Heart left ventricle (tissue), 16 donors: ENCODE measurements at regions not wholly inside any gene's neighbourhood (a gene's known extent, or its start where the extent isn't known, plus 50 kb on each side); places are given as distances from the start of the nearest gene placed in this dataset.

Experiments used
- ATAC-seq, 4 donors: fragments of 200-7000 bp; cut with Tn5 transposase; one replicate each; pipeline ENCODE4 v1.9.1; 2020 to 2022; ENCODE audit warnings: moderate library complexity in 4 of 4, mild to moderate bottlenecking in 3 of 4, moderate number of reproducible peaks in 1 of 4
- DNase-seq, 5 donors: peaks; one replicate each; pipeline ENCODE4 v3.0.0-alpha.2; 2020
- H3K27ac ChIP-seq, 12 donors: fragments of 200-600 bp; sonication (generic) in 4 of 12; one replicate each; pipeline versions ENCODE4 v1.5.0 to v1.8.0; 2016 to 2022; ENCODE audit warnings: mild to moderate bottlenecking in 2 of 12
- H3K27me3 ChIP-seq, 9 donors: fragments of 200-600 bp; sonication (generic) in 2 of 9; one replicate each; pipeline versions ENCODE4 v1.5.1 to v1.8.0; 2016 to 2022; ENCODE audit warnings: mild to moderate bottlenecking in 3 of 9
- H3K36me3 ChIP-seq, 9 donors: fragments of 200-600 bp; sonication (generic) in 2 of 9; one replicate each; pipeline versions ENCODE4 v1.5.0 to v1.8.0; 2018 to 2022; ENCODE audit warnings: mild to moderate bottlenecking in 2 of 9
- H3K4me1 ChIP-seq, 12 donors: fragments of 200-600 bp; sonication (generic) in 4 of 12; one replicate each; pipeline versions ENCODE4 v1.5.0 to v1.8.0; 2016 to 2022; ENCODE audit warnings: mild to moderate bottlenecking in 3 of 12
- H3K4me3 ChIP-seq, 12 donors: fragments of 200-600 bp; sonication (generic) in 4 of 12; one replicate each; pipeline versions ENCODE4 v1.5.0 to v1.8.0; 2017 to 2022; ENCODE audit warnings: mild to moderate bottlenecking in 9 of 12, moderate library complexity in 4 of 12
- H3K9me3 ChIP-seq, 12 donors: fragments of 200-600 bp; sonication (generic) in 4 of 12; one replicate each; pipeline versions ENCODE4 v1.5.0 to v1.8.0; 2016 to 2022; ENCODE audit warnings: mild to moderate bottlenecking in 1 of 12
- CTCF ChIP-seq, 12 donors: fragments of 200-600 bp; sonication (generic) in 4 of 12; IDR thresholded peaks; one replicate each; pipeline versions ENCODE4 v1.5.0 to v1.8.0; 2018 to 2022; ENCODE audit warnings: antibody characterized with exemption in 12 of 12, mild to moderate bottlenecking in 5 of 12
- POLR2A ChIP-seq, 2 donors: fragments of 450-650 bp; IDR thresholded peaks; one replicate each; pipeline ENCODE4 v1.6.1; 2017; ENCODE audit warnings: antibody characterized with exemption in 2 of 2, mild to moderate bottlenecking in 2 of 2, moderate library complexity in 2 of 2
- WGBS, 4 donors: extraction: QIAGEN DNeasy Blood & Tissue Kit in 2 of 4; methylation state at CpG; one replicate each; pipeline versions ENCODE4 v1.1.5 to v1.1.7; 2013 to 2018; 5-methylcytosine and 5-hydroxymethylcytosine counted together
- intact Hi-C, 10 donors: fragments of 100-400 bp; cut with DNase I; formaldehyde crosslinking; loops; one replicate each; pipeline versions ENCODE4 v1.11.1 to v1.14.2; 2022
- donor health status: ischemic (EF 13 %, LVEDD 7.1; RV severe dilation, severe dysfunction).
- donor health status: healthy with polysubstance abuse.
- donor health status: DM: no; HTN: yes; CAD: no.
- donor health status: DM: no; HTN: no; CAD: no.
- donor health status: ischemic (EF 25% LVEDD 6.9; RV normal size, moderate dysfunction).
- donor health status: ischemic (EF 25% LVEDD 5.7; RV mildly dilated, moderate dysfunction).
- donor health status: healthy.
- donor health status: DM: yes; HTN: yes; CAD: no.
- donor health status: ischemic (EF 35%, LVEDD 5.7; RV mildly dilated, moderate dysfunction).
- donor health status: nonischemic (EF 11% LVEDD 7.7; RV severe dilation, severe dysfunction).
- donor health status: DM: yes; HTN: yes; CAD: no.
- donor health status: PGD.
- donor health status: ischemic (EF 29% LVEDD 5.4; RV normal size, mild dysfunction).
- donor health status: nonischemic (EF 23%, LVEDD 6.1; RV moderate dilation, normal function).

GRCh38 chr13:94938124-94938523 is 225.8 kb upstream of the SOX21 start:
- TF ChIP-seq CTCF (IDR thresholded peaks at IDR 0.05) (no peak), POLR2A (IDR thresholded peaks at IDR 0.05) (no peak)
- Histone ChIP-seq H3K27me3 (no peaks in the 10 kb centered on the region), H3K27ac (no peak overlapping the region), H3K4me1 (no peaks in the 10 kb centered on the region), H3K4me3 (no peak overlapping the region), H3K9me3 (peaks cover 0 to 18% (median 0%) of the 10 kb centered on the region in 12 donors), H3K36me3 (no peaks in the 10 kb centered on the region)
- WGBS, 4 donors, result 82 to 85% (median 83%) methylated on average over 4 of the region's 4 CpGs
- no peak for DNase-seq
- intact Hi-C loops, result no loop called here
- ATAC-seq, result no peak

GRCh38 chr13:94936633-94937032 is 224.3 kb upstream of the SOX21 start:
- H3K4me1 ChIP-seq, result no peaks in the 10 kb centered on the region
- H3K36me3 ChIP-seq, result no peaks in the 10 kb centered on the region
- peaks cover 0 to 8% (median 0%) of the 10 kb centered on the region in 12 donors for H3K9me3 ChIP-seq
- TF ChIP-seq POLR2A (IDR thresholded peaks at IDR 0.05), result no peak
- no peak for TF ChIP-seq CTCF (IDR thresholded peaks at IDR 0.05)
- ATAC-seq (no peak), DNase-seq (no peak)
- no peak overlapping the region for H3K27ac ChIP-seq
- H3K4me3 ChIP-seq, result no peak overlapping the region
- no peaks in the 10 kb centered on the region for H3K27me3 ChIP-seq
- intact Hi-C loops, result no loop called here

- no peaks in the 10 kb centered on the region for H3K36me3 ChIP-seq
- intact Hi-C loops, result no loop called here
- no peak for DNase-seq
- TF ChIP-seq CTCF (IDR thresholded peaks at IDR 0.05) (no peak), POLR2A (IDR thresholded peaks at IDR 0.05) (no peak)
- 83 to 91% (median 84%) methylated on average over 4 of the region's 4 CpGs for WGBS, 4 donors
- ATAC-seq, result no peak
- peaks cover 0 to 8% (median 0%) of the 10 kb centered on the region in 12 donors for H3K9me3 ChIP-seq
- H3K27me3 ChIP-seq, result no peaks in the 10 kb centered on the region
- H3K27ac ChIP-seq, result no peak overlapping the region
- no peak overlapping the region for H3K4me3 ChIP-seq
- no peaks in the 10 kb centered on the region for H3K4me1 ChIP-seq
Observed at GRCh38 chr13:94933936-94934335, 221.6 kb upstream of the SOX21 start.

- H3K4me3 ChIP-seq, result no peak overlapping the region
- DNase-seq, result no peak
- 87 to 94% (median 92%) methylated on average over 4 of the region's 4 CpGs for WGBS, 4 donors
- no peak overlapping the region for H3K27ac ChIP-seq
- no peaks in the 10 kb centered on the region for H3K4me1 ChIP-seq
- intact Hi-C loops, result no loop called here
- no peaks in the 10 kb centered on the region for H3K27me3 ChIP-seq
- ATAC-seq, result no peak
- peaks cover 0 to 8% (median 0%) of the 10 kb centered on the region in 12 donors for H3K9me3 ChIP-seq
- TF ChIP-seq CTCF (IDR thresholded peaks at IDR 0.05), result no peak
- TF ChIP-seq POLR2A (IDR thresholded peaks at IDR 0.05), result no peak
- no peaks in the 10 kb centered on the region for H3K36me3 ChIP-seq
Observed at GRCh38 chr13:94933230-94933751, 220.9 kb upstream of the SOX21 start.
